ENCODE measurements at regions not wholly inside any gene's neighbourhood (a gene's known extent, or its start where the extent isn't known, plus 50 kb on each side); places are given as distances from the start of the nearest gene placed in this dataset.

DNA sequence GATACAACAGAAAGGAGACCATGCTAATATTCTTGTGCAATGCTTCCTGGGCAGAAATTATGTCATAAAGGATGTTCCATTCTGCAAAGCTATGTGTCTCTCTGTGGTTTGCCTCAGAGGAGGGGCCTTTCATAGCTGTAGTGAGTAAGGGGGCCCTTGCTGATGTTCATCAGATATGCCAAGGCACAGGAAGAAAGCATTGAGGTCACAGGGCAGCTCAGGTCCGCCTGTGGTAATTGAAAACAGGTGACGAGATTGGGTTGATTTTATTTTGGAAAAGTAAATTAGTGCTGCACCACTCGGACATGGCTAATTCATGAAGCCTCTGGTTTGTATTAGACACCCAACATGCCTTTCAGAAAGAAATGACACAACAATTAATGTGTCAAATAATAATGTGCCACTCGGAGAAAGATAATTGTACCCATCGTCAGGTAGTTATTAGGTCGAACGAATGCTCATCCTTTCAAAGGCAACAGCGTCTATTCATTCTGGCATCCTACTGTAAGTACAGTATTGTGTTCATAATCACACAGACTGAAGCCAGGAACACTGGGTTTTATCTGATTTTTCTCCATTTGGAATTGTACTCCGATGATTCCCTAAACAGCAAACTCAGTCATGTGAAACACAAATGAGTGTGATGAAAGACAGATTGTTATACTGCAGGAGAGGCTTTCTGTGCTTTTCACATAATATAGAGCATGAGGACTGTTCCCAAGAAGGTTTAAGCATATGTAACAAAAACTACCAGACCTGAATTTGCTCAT, 421.6 kb upstream of the KLF12 start:
- H3K9ac ChIP-seq (ENCODE audit: low read length) = peak overlapping the region; percentile 35
- no peak for TF ChIP-seq EZH2 (IDR thresholded peaks at IDR 0.05; ENCODE audit: borderline replicate concordance, low read length)
- TF ChIP-seq, protein P1, sequence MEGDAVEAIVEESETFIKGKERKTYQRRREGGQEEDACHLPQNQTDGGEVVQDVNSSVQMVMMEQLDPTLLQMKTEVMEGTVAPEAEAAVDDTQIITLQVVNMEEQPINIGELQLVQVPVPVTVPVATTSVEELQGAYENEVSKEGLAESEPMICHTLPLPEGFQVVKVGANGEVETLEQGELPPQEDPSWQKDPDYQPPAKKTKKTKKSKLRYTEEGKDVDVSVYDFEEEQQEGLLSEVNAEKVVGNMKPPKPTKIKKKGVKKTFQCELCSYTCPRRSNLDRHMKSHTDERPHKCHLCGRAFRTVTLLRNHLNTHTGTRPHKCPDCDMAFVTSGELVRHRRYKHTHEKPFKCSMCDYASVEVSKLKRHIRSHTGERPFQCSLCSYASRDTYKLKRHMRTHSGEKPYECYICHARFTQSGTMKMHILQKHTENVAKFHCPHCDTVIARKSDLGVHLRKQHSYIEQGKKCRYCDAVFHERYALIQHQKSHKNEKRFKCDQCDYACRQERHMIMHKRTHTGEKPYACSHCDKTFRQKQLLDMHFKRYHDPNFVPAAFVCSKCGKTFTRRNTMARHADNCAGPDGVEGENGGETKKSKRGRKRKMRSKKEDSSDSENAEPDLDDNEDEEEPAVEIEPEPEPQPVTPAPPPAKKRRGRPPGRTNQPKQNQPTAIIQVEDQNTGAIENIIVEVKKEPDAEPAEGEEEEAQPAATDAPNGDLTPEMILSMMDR (IDR thresholded peaks at IDR 0.05; ENCODE audit: low read length) = no peak
- no peaks in the 10 kb centered on the region for H3K9me3 ChIP-seq (ENCODE audit: low read length)
- H4K20me1 ChIP-seq (ENCODE audit: insufficient read depth, low read length) = no peaks in the 10 kb centered on the region
- 0 out of 2 replicates have a peak, but pooled peaks cover 5% of the 10 kb centered on the region for H3F3A ChIP-seq (ENCODE audit: insufficient read depth, low read length)
- H3K4me2 ChIP-seq (ENCODE audit: low read length) = peak overlapping the region; percentile 28
- H3K36me3 ChIP-seq (ENCODE audit: insufficient read depth, low read length) = no peaks in the 10 kb centered on the region
- no peaks in the 10 kb centered on the region for H3K27me3 ChIP-seq (ENCODE audit: insufficient read depth, low read length)
- no peak overlapping the region for H2AFZ ChIP-seq (ENCODE audit: low read length)
- peak overlapping the region; percentile 1 for H3K4me3 ChIP-seq (ENCODE audit: low read depth, low read length, poor library complexity, severe bottlenecking)
- H3K27ac ChIP-seq (ENCODE audit: low read depth, low read length, poor library complexity, severe bottlenecking) = peak overlapping the region; percentile 92
- H3K79me2 ChIP-seq (ENCODE audit: insufficient read depth, low read length) = no peaks in the 10 kb centered on the region
- no peaks in the 10 kb centered on the region for H3K9me2 ChIP-seq (ENCODE audit: low read depth, low read length)
- H3K4me1 ChIP-seq (ENCODE audit: insufficient read depth, low read length, severe bottlenecking) = peaks cover 59% of the 10 kb centered on the region

DNA sequence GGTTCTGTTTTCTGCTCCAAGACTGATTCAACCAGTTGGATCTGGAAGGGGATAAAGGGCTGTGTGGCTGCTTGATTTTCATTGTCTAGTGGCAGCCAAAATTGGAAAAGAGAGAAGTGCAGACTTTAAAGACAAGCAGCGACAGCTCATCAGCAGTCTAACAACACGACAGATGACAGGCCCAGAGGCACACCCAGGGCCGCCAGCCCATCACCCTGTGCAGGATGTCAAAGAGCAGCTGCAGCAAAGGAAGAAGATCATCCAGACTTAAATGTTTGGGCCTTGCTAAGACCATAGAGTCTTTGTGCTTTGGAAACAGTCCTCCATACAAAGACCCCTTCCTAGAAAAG, 421.0 kb upstream of the KLF12 start:
- Histone ChIP-seq H3K4me3 (ENCODE audit: low read depth, low read length, poor library complexity, severe bottlenecking) (no peak overlapping the region), H3K9ac (ENCODE audit: low read length) (peak overlapping the region; percentile 35; the same call in 1 of the 2 replicates), H3K4me2 (ENCODE audit: low read length) (peak overlapping the region; percentile 28), H3K27ac (ENCODE audit: low read depth, low read length, poor library complexity, severe bottlenecking) (peak overlapping the region; percentile 92), H3K4me1 (ENCODE audit: insufficient read depth, low read length, severe bottlenecking) (peaks cover 53% of the 10 kb centered on the region), H4K20me1 (ENCODE audit: insufficient read depth, low read length) (no peaks in the 10 kb centered on the region), H3F3A (ENCODE audit: insufficient read depth, low read length) (0 out of 2 replicates have a peak, but pooled peaks cover 5% of the 10 kb centered on the region), H3K79me2 (ENCODE audit: insufficient read depth, low read length) (no peaks in the 10 kb centered on the region), H2AFZ (ENCODE audit: low read length) (peak overlapping the region; percentile 12; the same call in 1 of the 2 replicates), H3K36me3 (ENCODE audit: insufficient read depth, low read length) (no peaks in the 10 kb centered on the region), H3K27me3 (ENCODE audit: insufficient read depth, low read length) (no peaks in the 10 kb centered on the region), H3K9me3 (ENCODE audit: low read length) (no peaks in the 10 kb centered on the region), H3K9me2 (ENCODE audit: low read depth, low read length) (no peaks in the 10 kb centered on the region)
- no peak for TF ChIP-seq EZH2 (IDR thresholded peaks at IDR 0.05; ENCODE audit: borderline replicate concordance, low read length)
- TF ChIP-seq, protein P1 (IDR thresholded peaks at IDR 0.05; ENCODE audit: low read length) = no peak

DNA sequence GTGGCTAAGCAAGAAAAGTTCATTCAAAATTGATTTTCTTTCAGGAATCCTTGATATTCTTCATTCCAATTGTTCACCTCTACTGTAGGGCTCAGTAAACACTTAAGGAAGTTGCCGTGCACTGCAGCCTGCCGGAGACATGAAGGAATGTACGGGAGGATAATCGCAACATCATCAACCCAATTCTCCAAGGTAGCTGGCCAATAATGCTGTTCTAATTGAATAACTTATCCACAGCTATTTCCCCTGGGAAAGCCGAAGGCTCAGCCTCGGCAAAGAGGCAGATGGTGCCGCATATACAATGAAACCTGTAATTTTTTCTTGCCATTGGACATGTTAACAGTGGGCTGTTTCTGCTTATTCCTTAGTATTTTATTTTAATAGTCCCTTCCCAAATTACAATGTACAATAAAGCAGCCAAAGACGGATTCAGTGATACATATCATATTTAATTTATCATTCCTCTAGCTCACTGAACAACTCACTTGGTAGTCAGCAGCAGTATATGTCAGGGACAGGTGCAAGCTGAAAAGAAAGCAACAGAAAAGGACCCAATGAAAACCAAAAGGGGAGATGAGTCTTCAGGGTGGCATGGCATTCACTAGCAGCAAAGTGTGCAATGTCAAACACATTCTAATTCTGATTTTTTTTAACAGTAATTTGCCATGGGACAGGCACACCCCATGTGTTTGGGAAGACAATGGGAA, 420.5 kb upstream of the KLF12 start:
- peak overlapping the region; percentile 0; the same call in 1 of the 2 replicates for H3K9ac ChIP-seq (ENCODE audit: low read length)
- H3K4me1 ChIP-seq (ENCODE audit: insufficient read depth, low read length, severe bottlenecking) = peaks cover 48% of the 10 kb centered on the region
- peak overlapping the region; percentile 28; the same call in 1 of the 2 replicates for H3K4me2 ChIP-seq (ENCODE audit: low read length)
- peak overlapping the region; percentile 12; the same call in 1 of the 2 replicates for H2AFZ ChIP-seq (ENCODE audit: low read length)
- H3K27me3 ChIP-seq (ENCODE audit: insufficient read depth, low read length) = no peaks in the 10 kb centered on the region
- no peaks in the 10 kb centered on the region for H3K9me2 ChIP-seq (ENCODE audit: low read depth, low read length)
- no peaks in the 10 kb centered on the region for H3K79me2 ChIP-seq (ENCODE audit: insufficient read depth, low read length)
- H3K4me3 ChIP-seq (ENCODE audit: low read depth, low read length, poor library complexity, severe bottlenecking) = no peak overlapping the region
- no peaks in the 10 kb centered on the region for H3K9me3 ChIP-seq (ENCODE audit: low read length)
- peak overlapping the region; percentile 92 for H3K27ac ChIP-seq (ENCODE audit: low read depth, low read length, poor library complexity, severe bottlenecking)
- H4K20me1 ChIP-seq (ENCODE audit: insufficient read depth, low read length) = no peaks in the 10 kb centered on the region
- no peaks in the 10 kb centered on the region for H3K36me3 ChIP-seq (ENCODE audit: insufficient read depth, low read length)
- TF ChIP-seq EZH2 (IDR thresholded peaks at IDR 0.05; ENCODE audit: borderline replicate concordance, low read length) = no peak
- TF ChIP-seq, protein P1 (IDR thresholded peaks at IDR 0.05; ENCODE audit: low read length) = no peak
- H3F3A ChIP-seq (ENCODE audit: insufficient read depth, low read length) = 0 out of 2 replicates have a peak, but pooled peaks cover 5% of the 10 kb centered on the region

Measured in OCI-LY1 (cell line).